Left ventricle myocardium superior (tissue), 1 donor: ENCODE measurements at regions not wholly inside any gene's neighbourhood (a gene's known extent, or its start where the extent isn't known, plus 50 kb on each side); places are given as distances from the start of the nearest gene placed in this dataset.
"Not testable (repeated sequence)": the region's sequence is repeated elsewhere in the genome, so short reads cannot be mapped to it uniquely, and the experiment has no call there.

ENCODE experiments used
- ATAC-seq: fragments of 200-7000 bp; cut with Tn5 transposase; one replicate; pipeline ENCODE4 v1.9.1; 2020; ENCODE audit warnings: mild to moderate bottlenecking, moderate library complexity
- DNase-seq: peaks from one replicate; pipeline ENCODE4 v3.0.0-alpha.2; 2020
- intact Hi-C: fragments of 100-400 bp; cut with micrococcal nuclease; formaldehyde crosslinking; loops from one replicate; pipeline ENCODE4 v1.11.0; 2022
- donor health status: DM: no; HTN: yes; CAD: no; lungs with severe emphysema.

- intact Hi-C loops: no loop called here
- DNase-seq: no peak
- ATAC-seq: no peak
Observed at GRCh38 chr1:221972276-221973235, 230.7 kb upstream of the DUSP10 start.

DNA sequence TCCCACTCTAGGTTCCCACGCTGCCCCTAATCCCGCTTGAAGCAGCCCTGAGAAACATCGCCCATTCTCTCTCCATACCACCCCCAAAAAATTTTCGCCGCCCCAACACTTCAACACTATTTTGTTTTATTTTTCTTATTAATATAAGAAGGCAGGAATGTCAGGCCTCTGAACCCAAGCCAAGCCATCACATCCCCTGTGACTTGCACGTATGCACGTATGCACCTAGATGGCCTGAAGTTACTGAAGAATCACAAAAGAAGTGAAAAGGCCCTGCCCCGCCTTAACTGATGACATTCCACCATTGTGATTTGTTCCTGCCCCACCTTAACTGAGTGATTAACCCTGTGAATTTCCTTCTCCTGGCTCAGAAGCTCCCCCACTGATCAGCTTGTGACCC is 229.1 kb upstream of the DUSP10 start:
- ATAC-seq, intact Hi-C loops, DNase-seq: not testable (repeated sequence)

DNA sequence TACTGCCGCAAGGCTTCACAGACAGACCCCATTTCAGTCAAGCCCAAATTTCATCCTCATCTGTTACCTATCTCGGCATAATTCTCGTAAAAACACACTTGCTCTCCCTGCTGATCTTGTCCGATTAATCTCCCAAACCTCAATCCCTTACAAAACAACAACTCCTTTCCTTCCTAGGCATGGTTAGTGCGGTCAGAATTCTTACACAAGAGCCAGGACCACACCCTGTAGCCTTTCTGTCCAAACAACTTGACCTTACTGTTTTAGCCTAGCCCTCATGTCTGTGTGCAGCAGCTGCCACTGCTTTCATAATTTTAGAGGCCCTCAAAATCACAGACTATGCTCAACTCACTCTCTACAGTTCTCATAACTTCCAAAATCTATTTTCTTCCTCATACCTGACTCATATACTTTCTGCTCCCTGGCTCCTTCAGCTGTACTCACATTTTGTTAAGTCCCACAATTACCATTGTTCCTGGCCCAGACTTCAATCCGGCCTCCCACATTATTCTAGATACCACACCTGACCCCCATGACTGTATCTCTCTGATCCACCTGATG is 227.5 kb upstream of the DUSP10 start:
- ATAC-seq, DNase-seq, intact Hi-C loops: not testable (repeated sequence)

GRCh38 chr1:221967538-221967937 is 225.6 kb upstream of the DUSP10 start:
- intact Hi-C loops, ATAC-seq, DNase-seq: not testable (repeated sequence)

GRCh38 chr1:221966888-221967287 is 225.0 kb upstream of the DUSP10 start:
- ATAC-seq, intact Hi-C loops, DNase-seq: not testable (repeated sequence)

GRCh38 chr1:221965891-221966290 is 224.0 kb upstream of the DUSP10 start:
- DNase-seq, intact Hi-C loops: not testable (repeated sequence)

DNA sequence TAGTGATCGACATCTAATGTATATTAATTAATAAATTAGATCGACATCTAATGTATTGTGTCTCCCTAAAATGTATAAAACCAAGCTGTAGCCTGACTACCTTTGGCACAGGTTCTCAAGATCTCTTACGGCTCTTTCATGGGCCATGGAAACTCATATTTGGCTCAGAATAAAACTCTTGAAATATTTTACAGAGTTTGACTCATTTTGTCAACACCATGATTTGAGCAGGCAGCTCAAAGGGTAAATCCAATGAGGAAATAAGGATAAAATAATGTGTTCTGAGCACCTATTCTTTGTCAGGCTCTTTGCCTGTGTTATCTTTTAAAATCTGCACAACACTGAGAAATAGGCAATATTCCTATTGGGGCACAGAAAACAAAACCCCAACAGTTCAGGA is 223.4 kb upstream of the DUSP10 start:
- intact Hi-C loops: no loop called here
- DNase-seq: no peak
- no peak for ATAC-seq

More at GRCh38 chr1:221965891-221966290, 224.0 kb upstream of the DUSP10 start:
- ATAC-seq: not testable (repeated sequence)

DNA sequence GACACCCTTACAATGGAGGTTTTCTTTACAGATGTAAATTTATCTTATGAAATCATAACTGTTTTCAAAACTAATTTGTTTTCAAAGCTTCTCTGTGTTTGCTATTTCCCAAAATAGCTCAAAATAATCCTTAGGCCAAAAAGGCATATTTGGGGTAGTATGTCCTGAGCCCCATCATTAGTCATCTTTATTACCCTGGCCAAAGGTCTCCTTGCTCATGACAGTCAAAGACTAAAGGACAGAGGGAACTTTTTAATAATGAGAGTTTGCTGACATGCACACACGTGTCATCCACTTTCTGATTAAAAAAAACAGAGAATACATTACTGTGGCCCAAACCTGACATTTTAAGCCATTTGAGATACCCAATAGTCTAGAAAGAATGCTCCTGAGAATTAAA is 221.9 kb upstream of the DUSP10 start:
- intact Hi-C loops: no loop called here
- no peak for ATAC-seq

GRCh38 chr1:221962385-221962784 is 220.5 kb upstream of the DUSP10 start:
- no peak for DNase-seq
- ATAC-seq: no peak
- intact Hi-C loops: no loop called here

More for the DNA sequence above, 221.9 kb upstream of the DUSP10 start:
- DNase-seq: no peak

GRCh38 chr1:221961532-221962292 is 219.8 kb upstream of the DUSP10 start:
- no peak for DNase-seq
- ATAC-seq: no peak
- intact Hi-C loops: no loop called here

DNA sequence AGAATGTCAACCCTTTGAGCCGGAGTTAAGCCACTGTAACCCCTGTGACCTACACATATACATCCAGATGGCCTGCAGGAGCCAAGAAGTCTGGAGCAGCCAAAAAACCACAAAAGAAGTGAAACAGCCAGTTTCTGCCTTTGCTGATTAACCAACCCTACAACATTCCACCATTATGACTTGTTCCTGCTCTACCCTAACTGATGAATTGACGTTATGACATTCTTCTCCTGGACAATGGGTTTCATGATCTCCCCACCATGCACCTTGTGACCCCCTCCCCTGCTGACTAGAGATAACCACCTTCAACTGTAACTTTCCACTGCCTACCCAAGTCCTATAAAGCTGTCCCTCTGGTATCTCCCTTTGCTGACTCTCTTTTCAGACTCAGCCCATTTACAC is 216.3 kb upstream of the DUSP10 start:
- intact Hi-C loops, ATAC-seq, DNase-seq: not testable (repeated sequence)

DNA sequence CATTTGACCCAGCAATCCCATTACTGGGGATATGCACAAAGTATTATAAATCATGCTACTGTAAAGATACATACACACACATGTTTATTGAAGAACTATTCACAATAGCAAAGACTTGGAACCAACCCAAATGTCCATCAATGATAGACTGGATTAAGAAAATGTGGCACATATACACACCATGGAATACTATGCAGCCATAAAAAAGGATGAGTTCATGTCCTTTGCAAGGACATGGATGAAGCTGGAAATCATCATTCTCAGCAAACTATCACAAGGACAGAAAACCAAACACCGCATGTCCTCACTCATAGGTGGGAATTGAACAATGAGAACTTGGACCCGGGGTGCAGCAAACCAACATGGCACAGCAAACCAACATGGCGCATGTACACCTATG is 215.5 kb upstream of the DUSP10 start:
- DNase-seq, ATAC-seq, intact Hi-C loops: not testable (repeated sequence)

- intact Hi-C loops: no loop called here
- no peak for ATAC-seq
- no peak for DNase-seq
Observed at GRCh38 chr1:221949996-221950395, 208.1 kb upstream of the DUSP10 start.

GRCh38 chr1:221948459-221948858 is 206.6 kb upstream of the DUSP10 start:
- no peak for ATAC-seq
- no peak for DNase-seq
- intact Hi-C loops: no loop called here

GRCh38 chr1:221947731-221948130 is 205.8 kb upstream of the DUSP10 start:
- intact Hi-C loops: no loop called here
- ATAC-seq: no peak
- DNase-seq: no peak

DNA sequence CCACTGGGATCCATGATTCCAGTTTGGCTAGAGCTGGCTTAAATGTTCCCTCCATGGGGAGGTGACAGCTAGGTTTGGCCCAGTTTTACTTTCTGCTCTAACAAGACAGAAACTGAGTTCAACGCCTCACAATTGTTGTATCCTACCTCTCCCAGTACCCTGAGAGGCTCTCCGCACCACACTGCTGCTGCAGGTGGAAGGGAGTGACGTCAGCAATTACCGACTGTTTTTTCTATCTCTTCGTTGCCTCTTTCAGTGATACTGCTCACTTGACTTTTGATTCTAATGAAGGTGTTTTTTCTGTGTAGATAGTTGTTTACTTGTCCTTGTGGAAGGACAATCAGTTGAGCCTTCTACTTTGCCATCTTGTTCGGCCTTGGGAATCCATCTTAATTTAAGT is 204.9 kb upstream of the DUSP10 start:
- ATAC-seq: no peak
- intact Hi-C loops: no loop called here
- DNase-seq: no peak

DNA sequence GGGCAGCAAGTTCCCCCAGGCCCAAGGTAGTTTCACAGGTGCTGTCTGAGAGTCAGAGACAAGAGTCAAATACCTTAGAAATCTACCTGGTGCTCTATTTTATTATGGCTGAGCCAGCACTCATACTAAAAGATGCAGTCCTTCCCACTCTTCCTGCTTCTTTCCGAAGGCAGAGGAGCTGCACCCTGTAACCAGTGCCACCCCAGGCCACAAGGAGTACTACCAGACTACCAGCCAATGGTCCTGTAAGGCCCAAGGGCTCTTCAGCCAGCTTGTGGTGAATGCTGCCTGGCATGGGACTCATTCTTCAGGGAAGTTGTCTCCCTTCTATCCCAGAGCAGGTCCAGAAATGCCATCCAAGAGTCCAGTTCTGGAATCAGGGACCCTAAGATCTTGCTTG is 203.8 kb upstream of the DUSP10 start:
- ATAC-seq (no peak), DNase-seq (no peak)
- intact Hi-C loops: no loop called here

DNA sequence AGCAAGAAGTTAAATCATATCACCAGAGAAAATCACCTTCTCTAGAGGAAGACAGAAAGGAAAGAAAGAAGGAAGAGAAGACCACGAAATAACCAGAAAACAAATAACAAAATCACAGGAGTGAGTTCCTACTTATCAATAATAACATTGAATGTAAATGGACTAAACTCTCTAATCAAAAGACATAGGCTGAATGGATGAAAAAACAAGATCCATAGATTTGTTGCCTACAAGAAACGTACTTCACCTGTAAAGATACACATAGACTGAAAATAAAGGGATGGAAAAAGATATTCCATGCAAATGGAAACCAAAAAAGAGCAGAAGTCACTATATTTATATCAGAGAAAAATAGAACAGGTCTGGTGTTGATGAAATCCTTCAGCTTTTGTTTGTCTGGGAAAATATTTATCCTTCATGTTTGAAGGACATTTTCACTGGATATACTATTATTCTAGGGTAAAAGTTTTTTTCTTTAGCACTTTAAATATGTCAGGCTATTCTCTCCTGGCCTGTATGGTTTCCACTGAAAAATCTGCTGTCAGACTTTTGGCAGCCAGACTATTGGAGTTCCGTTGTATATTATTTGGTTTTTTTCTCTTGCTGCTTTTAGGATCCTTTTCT is 202.5 kb upstream of the DUSP10 start:
- intact Hi-C loops: no loop called here
- ATAC-seq (no peak), DNase-seq (no peak)

DNA sequence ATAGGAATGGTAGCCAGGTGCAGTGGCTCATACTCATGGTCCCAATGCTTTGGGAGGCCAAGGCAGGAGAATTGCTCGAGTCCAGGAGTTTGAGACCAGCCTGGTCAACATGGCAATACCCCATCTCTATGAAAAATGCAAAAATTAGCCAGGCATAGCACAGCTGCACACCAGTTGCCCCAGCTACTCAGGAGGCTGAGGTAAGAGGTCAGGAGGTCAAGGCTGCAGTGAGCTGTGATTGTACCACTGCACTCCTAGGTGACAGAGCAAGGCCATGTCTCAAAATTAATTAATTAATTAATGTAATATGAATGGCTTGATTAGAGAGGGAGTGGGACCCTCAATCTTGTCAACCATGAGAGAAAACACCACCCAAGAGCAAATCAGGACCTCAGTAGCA is 198.7 kb upstream of the DUSP10 start:
- no peak for ATAC-seq
- intact Hi-C loops: no loop called here
- no peak for DNase-seq
